K562 (cell line): ENCODE measurements at regions not wholly inside any gene's neighbourhood (a gene's known extent, or its start where the extent isn't known, plus 50 kb on each side); places are given as distances from the start of the nearest gene placed in this dataset.

ENCODE experiments used
- ATF1 ChIP-seq, 2 experiments: fragments of 450-650 bp in 1 of 2; IDR thresholded peaks; 2 replicates each; pipeline ENCODE4 v1.6.1; 2016; ENCODE audit warnings: missing compliant biosample characterization in 1 of 2, missing genetic modification characterization in 1 of 2
- CBX1 ChIP-seq: sonication (generic); IDR thresholded peaks from 2 replicates; pipeline ENCODE4 v1.6.1; 2016; ENCODE audit warnings: antibody characterized with exemption, low read depth, mild to moderate bottlenecking
- CEBPB ChIP-seq: fragments of 450-650 bp; IDR thresholded peaks from 2 replicates; pipeline ENCODE4 v1.6.1; 2016; ENCODE audit warnings: missing genetic modification characterization, missing compliant biosample characterization
- FOSL1 ChIP-seq: fragments of 200-800 bp; sonication (Bioruptor generic); conservative IDR thresholded peaks from 2 replicates; pipeline ENCODE4 v1.6.1; 2016; ENCODE audit warnings: missing genetic modification characterization, missing compliant biosample characterization
- HDAC2 ChIP-seq: fragments of 450-650 bp; IDR thresholded peaks from 2 replicates; pipeline ENCODE4 v1.6.1; 2016; ENCODE audit warnings: mild to moderate bottlenecking
- MAZ ChIP-seq, 2 experiments: fragments of 450-650 bp in 1 of 2; sonication (generic) in 1 of 2; formaldehyde crosslinking; IDR thresholded peaks in 1 of 2; conservative IDR thresholded peaks in 1 of 2; 2 replicates each; pipeline versions ENCODE4 v1.4.0 to v1.5.0; 2020; ENCODE audit warnings: mild to moderate bottlenecking in 1 of 2, missing genetic modification reagents in 1 of 2
- MXI1 ChIP-seq: IDR thresholded peaks from 2 replicates; pipeline ENCODE4 v1.6.1; 2011; ENCODE audit warnings: low read depth, mild to moderate bottlenecking, improper control_type of control experiment, low read length
- NR2C2 ChIP-seq, 2 experiments: fragments of 200-800 bp in 1 of 2; sonication (Bioruptor generic) in 1 of 2; sonication (generic) in 1 of 2; formaldehyde crosslinking in 1 of 2; IDR thresholded peaks; 2 replicates each; pipeline versions ENCODE4 v1.6.1 to v1.8.0; 2016 to 2022; ENCODE audit warnings: mild to moderate bottlenecking in 1 of 2, missing compliant biosample characterization in 1 of 2, missing genetic modification characterization in 1 of 2, missing genetic modification reagents in 1 of 2
- NR4A1 ChIP-seq, 2 experiments: fragments of 250-450 bp in 1 of 2; fragments of 450-650 bp in 1 of 2; sonication (Bioruptor Pico) in 1 of 2; IDR thresholded peaks; 2 replicates each; pipeline versions ENCODE4 v1.4.0 to v1.6.1; 2016 to 2020; ENCODE audit warnings: mild to moderate bottlenecking in 2 of 2, missing compliant biosample characterization in 1 of 2, missing genetic modification characterization in 1 of 2, moderate library complexity in 1 of 2
- RREB1 ChIP-seq: fragments of 250-450 bp; sonication (Bioruptor Pico); IDR thresholded peaks from 2 replicates; pipeline ENCODE4 v1.4.0; 2020
- SIN3A ChIP-seq, 2 experiments: fragments of 150-350 bp in 1 of 2; IDR thresholded peaks; 2 replicates each; pipeline ENCODE4 v1.6.1; 2011 to 2016; ENCODE audit warnings: borderline replicate concordance in 2 of 2, low read depth in 2 of 2, low read length in 2 of 2, mild to moderate bottlenecking in 2 of 2, moderate library complexity in 2 of 2; ENCODE audit not compliant: control insufficient read depth in 1 of 2
- TGIF2 ChIP-seq: sonication (generic); formaldehyde crosslinking; IDR thresholded peaks from 2 replicates; pipeline ENCODE4 v1.8.1; 2022; ENCODE audit warnings: mild to moderate bottlenecking, missing genetic modification reagents, moderate library complexity
- XRCC4 ChIP-seq: IDR thresholded peaks from one replicate; pipeline ENCODE4 v1.6.1; 2011; ENCODE audit not compliant: insufficient read depth, insufficient read length; ENCODE audit errors: extremely low read depth
- ZBTB33 ChIP-seq: sonication (generic); formaldehyde crosslinking; IDR thresholded peaks from 2 replicates; pipeline ENCODE4 v1.8.1; 2023; ENCODE audit warnings: mild to moderate bottlenecking, missing genetic modification reagents
- ZBTB9 ChIP-seq: fragments of 450-650 bp; formaldehyde crosslinking; IDR thresholded peaks from 2 replicates; pipeline ENCODE4 v1.4.0; 2020; ENCODE audit warnings: mild to moderate bottlenecking, moderate library complexity
- ZNF232 ChIP-seq: sonication (generic); formaldehyde crosslinking; IDR thresholded peaks from 2 replicates; pipeline ENCODE4 v1.8.0; 2022; ENCODE audit warnings: mild to moderate bottlenecking, missing genetic modification reagents

GRCh38 chr9:129483415-129484351 is 137.2 kb downstream of the C9orf50 start (continued):
- no peak for TF ChIP-seq NR2C2 (CRISPR knock-in tag; IDR thresholded peaks at IDR 0.05)
- TF ChIP-seq NR2C2 (tag; IDR thresholded peaks at IDR 0.05): peak; percentile 72
- no peak for TF ChIP-seq ZBTB33
- TF ChIP-seq ZNF232 (CRISPR knock-in tag): no peak
- no peak for TF ChIP-seq NR4A1 (CRISPR knock-in tag; IDR thresholded peaks at IDR 0.05)
- TF ChIP-seq NR4A1 (tag; IDR thresholded peaks at IDR 0.05): peak; percentile 19; the same call in 1 of the 2 replicates
- TF ChIP-seq ZBTB9: no peak
- no peak for TF ChIP-seq MXI1
- TF ChIP-seq ATF1 (CRISPR knock-in tag; IDR thresholded peaks at IDR 0.05): no peak
- peak; percentile 32; the same call in 1 of the 2 replicates for TF ChIP-seq ATF1 (tag; IDR thresholded peaks at IDR 0.05)
- peak; percentile 90 for TF ChIP-seq CEBPB (tag)
- TF ChIP-seq HDAC2: no peak; the same call in 1 of the 2 replicates
- TF ChIP-seq TGIF2 (CRISPR knock-in tag): no peak
- TF ChIP-seq CBX1: no peak
- TF ChIP-seq SIN3A (IDR thresholded peaks at IDR 0.05; ENCODE audit: borderline replicate concordance in 2 of 2, control insufficient read depth in 1 of 2, low read depth in 2 of 2, low read length in 2 of 2): no peak
- peak; percentile 4; the same call in 1 of the 2 replicates for TF ChIP-seq FOSL1 (tag)
- TF ChIP-seq MAZ (CRISPR knock-in tag; conservative IDR thresholded peaks at IDR 0.05 in 1 of 2, IDR thresholded peaks at IDR 0.05 in 1 of 2): 0 out of 4 replicates have a peak, but pooled peaks of 1 of the 2 experiments have one; percentile 3
- no peak for TF ChIP-seq XRCC4
- no peak for TF ChIP-seq RREB1
